ENCODE measurements at regions not wholly inside any gene's neighbourhood (a gene's known extent, or its start where the extent isn't known, plus 50 kb on each side); places are given as distances from the start of the nearest gene placed in this dataset.

GRCh38 chr2:217110550-217110949 lies 250.7 kb upstream of the TNP1 start:
- TF ChIP-seq CTCF (IDR thresholded peaks at IDR 0.05; ENCODE audit: insufficient read depth, missing control alignments): no peak
- no peak for DNase-seq (ENCODE audit: insufficient read length, low spot score)
- FAIRE-seq: no peak

- FAIRE-seq (no peak), DNase-seq (ENCODE audit: insufficient read length, low spot score) (no peak)
- no peak for TF ChIP-seq CTCF (IDR thresholded peaks at IDR 0.05; ENCODE audit: insufficient read depth, missing control alignments)
Observed at GRCh38 chr2:217108575-217109027, 248.7 kb upstream of the TNP1 start.

GRCh38 chr2:217108086-217108485 lies 248.2 kb upstream of the TNP1 start:
- no peak for TF ChIP-seq CTCF (IDR thresholded peaks at IDR 0.05; ENCODE audit: insufficient read depth, missing control alignments)
- DNase-seq (ENCODE audit: insufficient read length, low spot score) (no peak), FAIRE-seq (no peak)

- no peak for TF ChIP-seq CTCF (IDR thresholded peaks at IDR 0.05; ENCODE audit: insufficient read depth, missing control alignments)
- DNase-seq (ENCODE audit: insufficient read length, low spot score): no peak
Observed at GRCh38 chr2:217107480-217107879, 247.6 kb upstream of the TNP1 start.

GRCh38 chr2:217106650-217107014 lies 246.8 kb upstream of the TNP1 start:
- no peak for TF ChIP-seq CTCF (IDR thresholded peaks at IDR 0.05; ENCODE audit: insufficient read depth, missing control alignments)
- DNase-seq (ENCODE audit: insufficient read length, low spot score) (no peak), FAIRE-seq (no peak)

More at GRCh38 chr2:217107480-217107879, 247.6 kb upstream of the TNP1 start:
- no peak for FAIRE-seq

- DNase-seq (ENCODE audit: insufficient read length, low spot score) (no peak), FAIRE-seq (no peak)
- no peak for TF ChIP-seq CTCF (IDR thresholded peaks at IDR 0.05; ENCODE audit: insufficient read depth, missing control alignments)
Observed at GRCh38 chr2:217105733-217106649, 246.1 kb upstream of the TNP1 start.
